ENCODE measurements at regions not wholly inside any gene's neighbourhood (a gene's known extent, or its start where the extent isn't known, plus 50 kb on each side); places are given as distances from the start of the nearest gene placed in this dataset.

GRCh38 chr14:55767286-55767685 is 187.3 kb downstream of the KTN1 start:
- no peak overlapping the region for H3K4me3 ChIP-seq (ENCODE audit: low read depth, low read length)
- no peaks in the 10 kb centered on the region for H3K36me3 ChIP-seq (ENCODE audit: control insufficient read depth, insufficient read depth, low read length)
- no peaks in the 10 kb centered on the region for H3K27me3 ChIP-seq (ENCODE audit: control insufficient read depth, insufficient read depth, low read length)
- no peak overlapping the region for H3K27ac ChIP-seq (ENCODE audit: low read depth, low read length)
- peaks cover 8% of the 10 kb centered on the region for H3K4me1 ChIP-seq (ENCODE audit: control insufficient read depth, insufficient read depth, low read length)
- no peak overlapping the region for H3K9ac ChIP-seq (ENCODE audit: low read depth, low read length)
- no peaks in the 10 kb centered on the region for H3K9me3 ChIP-seq (ENCODE audit: control insufficient read depth, insufficient read depth, low read length)

- H3K9ac ChIP-seq (ENCODE audit: low read depth, low read length): no peak overlapping the region
- H3K36me3 ChIP-seq (ENCODE audit: control insufficient read depth, insufficient read depth, low read length): no peaks in the 10 kb centered on the region
- H3K27me3 ChIP-seq (ENCODE audit: control insufficient read depth, insufficient read depth, low read length): no peaks in the 10 kb centered on the region
- H3K9me3 ChIP-seq (ENCODE audit: control insufficient read depth, insufficient read depth, low read length): no peaks in the 10 kb centered on the region
- no peaks in the 10 kb centered on the region for H3K4me1 ChIP-seq (ENCODE audit: control insufficient read depth, insufficient read depth, low read length)
- no peak overlapping the region for H3K27ac ChIP-seq (ENCODE audit: low read depth, low read length)
- H3K4me3 ChIP-seq (ENCODE audit: low read depth, low read length): no peak overlapping the region
Measured at GRCh38 chr14:55769877-55770276, 189.9 kb downstream of the KTN1 start.

GRCh38 chr14:55771242-55771981 is 191.4 kb downstream of the KTN1 start:
- Histone ChIP-seq H3K4me1 (ENCODE audit: control insufficient read depth, insufficient read depth, low read length) (no peaks in the 10 kb centered on the region), H3K36me3 (ENCODE audit: control insufficient read depth, insufficient read depth, low read length) (no peaks in the 10 kb centered on the region)

GRCh38 chr14:55772486-55772885 is 192.5 kb downstream of the KTN1 start:
- Histone ChIP-seq H3K4me1 (ENCODE audit: control insufficient read depth, insufficient read depth, low read length) (no peaks in the 10 kb centered on the region), H3K27ac (ENCODE audit: low read depth, low read length) (no peak overlapping the region), H3K27me3 (ENCODE audit: control insufficient read depth, insufficient read depth, low read length) (no peaks in the 10 kb centered on the region)

More at GRCh38 chr14:55771242-55771981, 191.4 kb downstream of the KTN1 start:
- Histone ChIP-seq H3K27me3 (ENCODE audit: control insufficient read depth, insufficient read depth, low read length) (no peaks in the 10 kb centered on the region), H3K9ac (ENCODE audit: low read depth, low read length) (no peak overlapping the region), H3K27ac (ENCODE audit: low read depth, low read length) (no peak overlapping the region), H3K4me3 (ENCODE audit: low read depth, low read length) (no peak overlapping the region), H3K9me3 (ENCODE audit: control insufficient read depth, insufficient read depth, low read length) (no peaks in the 10 kb centered on the region)

GRCh38 chr14:55773312-55773711 is 193.3 kb downstream of the KTN1 start:
- H3K9me3 ChIP-seq (ENCODE audit: control insufficient read depth, insufficient read depth, low read length): no peaks in the 10 kb centered on the region
- no peaks in the 10 kb centered on the region for H3K27me3 ChIP-seq (ENCODE audit: control insufficient read depth, insufficient read depth, low read length)
- no peak overlapping the region for H3K4me3 ChIP-seq (ENCODE audit: low read depth, low read length)
- no peak overlapping the region for H3K9ac ChIP-seq (ENCODE audit: low read depth, low read length)
- H3K4me1 ChIP-seq (ENCODE audit: control insufficient read depth, insufficient read depth, low read length): no peaks in the 10 kb centered on the region
- no peaks in the 10 kb centered on the region for H3K36me3 ChIP-seq (ENCODE audit: control insufficient read depth, insufficient read depth, low read length)
- no peak overlapping the region for H3K27ac ChIP-seq (ENCODE audit: low read depth, low read length)

More at GRCh38 chr14:55772486-55772885, 192.5 kb downstream of the KTN1 start:
- H3K4me3 ChIP-seq (ENCODE audit: low read depth, low read length): no peak overlapping the region
- no peaks in the 10 kb centered on the region for H3K36me3 ChIP-seq (ENCODE audit: control insufficient read depth, insufficient read depth, low read length)
- H3K9ac ChIP-seq (ENCODE audit: low read depth, low read length): no peak overlapping the region
- no peaks in the 10 kb centered on the region for H3K9me3 ChIP-seq (ENCODE audit: control insufficient read depth, insufficient read depth, low read length)

- no peaks in the 10 kb centered on the region for H3K27me3 ChIP-seq (ENCODE audit: control insufficient read depth, insufficient read depth, low read length)
- H3K27ac ChIP-seq (ENCODE audit: low read depth, low read length): no peak overlapping the region
- H3K9me3 ChIP-seq (ENCODE audit: control insufficient read depth, insufficient read depth, low read length): no peaks in the 10 kb centered on the region
- no peaks in the 10 kb centered on the region for H3K36me3 ChIP-seq (ENCODE audit: control insufficient read depth, insufficient read depth, low read length)
- H3K9ac ChIP-seq (ENCODE audit: low read depth, low read length): no peak overlapping the region
- H3K4me1 ChIP-seq (ENCODE audit: control insufficient read depth, insufficient read depth, low read length): no peaks in the 10 kb centered on the region
- H3K4me3 ChIP-seq (ENCODE audit: low read depth, low read length): no peak overlapping the region
Measured at GRCh38 chr14:55773984-55774545, 194.1 kb downstream of the KTN1 start.

- H3K4me1 ChIP-seq (ENCODE audit: control insufficient read depth, insufficient read depth, low read length): no peaks in the 10 kb centered on the region
Measured at GRCh38 chr14:55777877-55778276, 197.9 kb downstream of the KTN1 start.

GRCh38 chr14:55780156-55780946 is 200.3 kb downstream of the KTN1 start:
- Histone ChIP-seq H3K27me3 (ENCODE audit: control insufficient read depth, insufficient read depth, low read length) (no peaks in the 10 kb centered on the region), H3K36me3 (ENCODE audit: control insufficient read depth, insufficient read depth, low read length) (no peaks in the 10 kb centered on the region), H3K9me3 (ENCODE audit: control insufficient read depth, insufficient read depth, low read length) (no peaks in the 10 kb centered on the region), H3K9ac (ENCODE audit: low read depth, low read length) (no peak overlapping the region), H3K27ac (ENCODE audit: low read depth, low read length) (no peak overlapping the region), H3K4me3 (ENCODE audit: low read depth, low read length) (no peak overlapping the region), H3K4me1 (ENCODE audit: control insufficient read depth, insufficient read depth, low read length) (no peaks in the 10 kb centered on the region)

More at GRCh38 chr14:55777877-55778276, 197.9 kb downstream of the KTN1 start:
- no peaks in the 10 kb centered on the region for H3K9me3 ChIP-seq (ENCODE audit: control insufficient read depth, insufficient read depth, low read length)
- no peaks in the 10 kb centered on the region for H3K36me3 ChIP-seq (ENCODE audit: control insufficient read depth, insufficient read depth, low read length)
- H3K9ac ChIP-seq (ENCODE audit: low read depth, low read length): no peak overlapping the region
- no peak overlapping the region for H3K4me3 ChIP-seq (ENCODE audit: low read depth, low read length)
- no peaks in the 10 kb centered on the region for H3K27me3 ChIP-seq (ENCODE audit: control insufficient read depth, insufficient read depth, low read length)
- no peak overlapping the region for H3K27ac ChIP-seq (ENCODE audit: low read depth, low read length)

GRCh38 chr14:55781046-55781445 is 201.0 kb downstream of the KTN1 start:
- no peaks in the 10 kb centered on the region for H3K9me3 ChIP-seq (ENCODE audit: control insufficient read depth, insufficient read depth, low read length)
- H3K27me3 ChIP-seq (ENCODE audit: control insufficient read depth, insufficient read depth, low read length): no peaks in the 10 kb centered on the region
- no peaks in the 10 kb centered on the region for H3K36me3 ChIP-seq (ENCODE audit: control insufficient read depth, insufficient read depth, low read length)
- no peak overlapping the region for H3K4me3 ChIP-seq (ENCODE audit: low read depth, low read length)
- H3K4me1 ChIP-seq (ENCODE audit: control insufficient read depth, insufficient read depth, low read length): no peaks in the 10 kb centered on the region
- H3K9ac ChIP-seq (ENCODE audit: low read depth, low read length): no peak overlapping the region
- H3K27ac ChIP-seq (ENCODE audit: low read depth, low read length): no peak overlapping the region

DNA sequence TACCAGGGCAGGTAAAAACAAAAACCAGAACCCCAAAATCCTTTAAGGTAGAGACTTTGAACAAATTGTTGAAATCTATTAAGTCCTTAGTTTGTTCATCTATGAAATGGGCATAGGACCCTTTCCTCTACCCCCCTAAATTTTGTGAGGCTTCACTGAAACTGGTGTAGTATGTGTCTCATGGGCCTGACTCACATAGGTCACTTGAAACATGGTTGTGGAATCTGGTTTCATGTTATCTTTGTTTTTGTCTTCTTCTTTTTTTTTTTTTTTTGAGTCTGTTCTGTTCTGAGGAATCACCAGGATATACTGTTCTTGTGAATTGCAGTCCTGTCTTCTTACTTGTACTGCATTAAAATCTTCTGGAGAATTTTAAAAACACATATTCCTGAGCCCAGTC is 202.2 kb downstream of the KTN1 start:
- Histone ChIP-seq H3K9me3 (ENCODE audit: control insufficient read depth, insufficient read depth, low read length) (no peaks in the 10 kb centered on the region), H3K36me3 (ENCODE audit: control insufficient read depth, insufficient read depth, low read length) (no peaks in the 10 kb centered on the region), H3K4me3 (ENCODE audit: low read depth, low read length) (no peak overlapping the region), H3K9ac (ENCODE audit: low read depth, low read length) (no peak overlapping the region), H3K27me3 (ENCODE audit: control insufficient read depth, insufficient read depth, low read length) (no peaks in the 10 kb centered on the region), H3K4me1 (ENCODE audit: control insufficient read depth, insufficient read depth, low read length) (no peaks in the 10 kb centered on the region), H3K27ac (ENCODE audit: low read depth, low read length) (no peak overlapping the region)

GRCh38 chr14:55789406-55789805 is 209.4 kb downstream of the KTN1 start:
- Histone ChIP-seq H3K27me3 (ENCODE audit: control insufficient read depth, insufficient read depth, low read length) (no peaks in the 10 kb centered on the region), H3K9me3 (ENCODE audit: control insufficient read depth, insufficient read depth, low read length) (no peaks in the 10 kb centered on the region), H3K4me3 (ENCODE audit: low read depth, low read length) (no peak overlapping the region), H3K9ac (ENCODE audit: low read depth, low read length) (no peak overlapping the region), H3K36me3 (ENCODE audit: control insufficient read depth, insufficient read depth, low read length) (no peaks in the 10 kb centered on the region), H3K27ac (ENCODE audit: low read depth, low read length) (no peak overlapping the region), H3K4me1 (ENCODE audit: control insufficient read depth, insufficient read depth, low read length) (no peaks in the 10 kb centered on the region)
